HG03139 (cell line): ENCODE measurements at regions not wholly inside any gene's neighbourhood (a gene's known extent, or its start where the extent isn't known, plus 50 kb on each side); places are given as distances from the start of the nearest gene placed in this dataset.
"Not testable (repeated sequence)": the region's sequence is repeated elsewhere in the genome, so short reads cannot be mapped to it uniquely, and the experiment has no call there.

Source experiments
- ATAC-seq: cut with Tn5 transposase; IDR thresholded peaks from one replicate; pipeline ENCODE4 v1.9.1; 2021; ENCODE audit not compliant: unreplicated experiment

- ATAC-seq, result no peak
These were observed 472.4 kb downstream of the ATP23 start for GRCh38 chr12:58413794-58414193.

GRCh38 chr12:58414398-58414871 is 473.1 kb downstream of the ATP23 start:
- no peak for ATAC-seq

- ATAC-seq, result no peak
These were observed 474.3 kb downstream of the ATP23 start for GRCh38 chr12:58415716-58416115.

GRCh38 chr12:58416236-58416635 is 474.9 kb downstream of the ATP23 start:
- no peak for ATAC-seq

DNA sequence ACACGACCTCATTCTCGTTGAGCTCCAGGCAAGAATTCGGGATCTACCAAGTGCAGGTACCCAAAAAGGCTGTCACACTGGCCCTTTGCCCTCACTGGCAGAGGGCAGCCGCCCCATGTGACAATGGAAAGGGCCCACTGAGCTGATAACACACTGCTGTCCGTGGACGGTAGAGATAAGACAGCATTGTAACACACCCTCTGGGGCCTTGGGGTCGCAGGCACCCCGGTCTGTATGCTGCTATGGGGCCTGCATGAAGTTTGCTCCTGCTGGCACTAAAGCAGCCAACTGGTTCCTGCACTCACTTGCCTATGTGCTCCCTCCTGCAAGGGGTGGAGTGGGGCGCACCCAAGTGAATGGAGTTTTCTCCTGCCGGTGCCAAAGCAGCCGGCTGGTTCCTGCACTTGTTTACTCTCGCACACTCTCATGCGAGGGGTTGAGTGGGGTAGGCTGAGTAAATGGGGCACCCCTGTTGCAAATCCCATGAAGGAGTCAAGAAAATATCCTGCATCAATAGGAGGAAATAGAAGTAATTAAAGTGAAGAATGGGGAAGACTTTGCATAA is 477.9 kb downstream of the ATP23 start:
- ATAC-seq, result no peak

DNA sequence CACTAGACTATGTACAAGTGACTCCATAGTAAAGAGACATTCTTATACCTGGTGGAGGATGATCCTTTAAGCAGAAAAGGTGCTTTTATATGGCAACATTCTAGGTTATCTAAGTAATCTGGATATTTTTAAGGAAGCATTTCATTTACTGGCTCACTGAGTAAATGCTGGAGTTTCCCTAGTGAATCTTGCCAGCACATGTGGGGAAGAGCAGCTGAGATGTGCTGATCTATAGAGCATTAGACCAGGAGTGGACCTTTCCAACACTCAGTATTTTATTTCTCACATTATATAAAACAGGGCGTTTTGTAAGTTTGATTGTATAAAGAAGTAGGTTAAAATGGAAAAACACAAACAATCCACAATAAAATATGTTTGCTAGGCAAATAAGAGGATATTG is 478.5 kb downstream of the ATP23 start:
- ATAC-seq, result no peak

DNA sequence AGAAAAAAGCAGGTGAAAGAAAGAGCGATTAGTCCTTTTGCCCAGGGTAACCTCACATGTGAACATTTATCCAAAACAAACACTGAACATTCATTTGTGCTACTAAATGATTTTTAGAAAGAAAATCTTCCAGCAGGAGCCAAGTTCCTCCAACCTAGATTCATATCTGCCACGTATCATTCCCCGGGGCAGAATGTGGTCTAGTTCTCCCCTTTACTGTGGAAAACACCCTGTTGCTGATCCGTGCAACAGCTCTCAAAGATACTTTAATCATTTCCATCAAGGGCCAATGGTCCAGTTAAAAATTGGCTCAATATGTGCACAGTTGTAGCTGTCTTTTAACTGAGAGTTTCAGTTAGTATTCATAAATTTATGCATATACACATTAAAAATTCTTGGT is 479.1 kb downstream of the ATP23 start:
- ATAC-seq, result no peak

DNA sequence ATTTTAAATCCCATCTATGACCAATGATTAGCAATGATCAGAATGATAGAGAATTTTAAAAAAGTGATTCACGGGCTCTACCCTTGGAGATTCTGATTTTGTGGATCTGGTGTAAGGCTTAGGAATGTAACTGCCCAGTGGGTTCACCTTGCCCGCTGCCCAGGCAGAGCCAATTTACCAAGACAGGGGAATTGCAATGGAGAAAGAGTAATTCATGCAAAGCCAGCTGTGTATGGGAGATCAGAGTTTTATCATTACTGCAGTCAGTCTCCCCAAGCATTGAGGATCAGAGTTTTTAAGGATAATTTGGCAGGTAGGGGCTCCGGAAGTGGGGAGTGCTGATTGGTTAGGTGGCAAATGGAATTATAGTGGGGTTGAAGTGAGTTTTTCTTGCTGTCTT is 480.6 kb downstream of the ATP23 start:
- ATAC-seq, result no peak

DNA sequence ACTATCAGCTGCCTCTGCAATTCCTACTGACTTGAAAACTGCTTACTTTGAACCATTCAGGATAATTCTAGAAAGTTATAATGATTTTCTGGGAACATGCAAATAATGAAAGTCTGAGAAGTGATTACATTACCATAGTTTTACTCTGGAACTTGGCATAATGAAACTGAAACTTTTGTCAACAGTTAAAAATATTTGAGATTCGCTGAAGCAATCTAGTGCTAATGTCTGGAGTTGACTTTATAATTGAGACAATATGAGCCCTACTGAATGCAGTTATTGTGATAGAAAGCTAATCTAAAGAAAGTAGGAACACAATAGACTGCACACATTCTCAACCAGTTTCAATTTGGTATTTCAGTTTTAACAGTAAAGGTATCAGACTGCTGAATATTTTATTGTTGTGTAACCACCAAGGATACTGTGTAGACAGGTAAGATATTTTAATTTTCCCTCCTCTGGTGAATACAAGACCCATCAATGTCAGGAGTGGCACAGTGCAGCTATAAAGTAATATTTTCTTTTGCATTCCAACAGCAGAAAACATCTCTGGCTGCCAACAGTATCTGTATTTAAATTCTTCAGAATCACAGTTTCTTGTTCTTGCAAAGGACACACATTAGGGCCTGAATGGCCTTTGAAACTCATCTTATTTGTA is 483.5 kb downstream of the ATP23 start:
- ATAC-seq, result peak; percentile 40

GRCh38 chr12:58425481-58426392 is 484.4 kb downstream of the ATP23 start:
- ATAC-seq, result peak; percentile 78

- not testable (repeated sequence) for ATAC-seq
These were observed 485.1 kb downstream of the ATP23 start for GRCh38 chr12:58426437-58426836.

DNA sequence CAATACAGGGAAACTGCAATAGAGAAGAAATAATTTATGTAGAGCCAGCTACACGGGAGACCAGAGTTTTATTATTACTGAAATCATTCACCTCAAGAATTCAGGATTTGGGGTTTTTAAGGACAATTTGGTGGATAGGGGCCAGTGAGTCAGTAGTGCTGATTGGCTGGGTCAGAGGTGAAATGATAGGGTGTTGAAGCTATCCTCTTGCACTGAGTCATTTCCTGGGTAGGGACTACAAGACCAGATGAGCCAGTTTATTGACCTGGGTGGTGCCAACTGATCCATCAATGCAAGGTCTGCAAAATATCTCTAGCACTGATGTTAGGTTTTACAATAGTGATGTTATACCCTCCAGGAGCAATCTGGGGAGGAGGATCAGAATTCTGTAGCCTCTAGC is 486.3 kb downstream of the LRIG3 start:
- no peak for ATAC-seq

GRCh38 chr12:58434726-58435125 is 485.6 kb downstream of the LRIG3 start:
- no peak for ATAC-seq

- no peak for ATAC-seq
These were observed 484.7 kb downstream of the LRIG3 start for GRCh38 chr12:58435647-58436046.

- no peak for ATAC-seq
These were observed 478.8 kb downstream of the LRIG3 start for GRCh38 chr12:58441483-58441882.

- no peak for ATAC-seq
These were observed 476.9 kb downstream of the LRIG3 start for GRCh38 chr12:58443273-58443980.

- ATAC-seq, result no peak
These were observed 476.3 kb downstream of the LRIG3 start for GRCh38 chr12:58443981-58444371.

DNA sequence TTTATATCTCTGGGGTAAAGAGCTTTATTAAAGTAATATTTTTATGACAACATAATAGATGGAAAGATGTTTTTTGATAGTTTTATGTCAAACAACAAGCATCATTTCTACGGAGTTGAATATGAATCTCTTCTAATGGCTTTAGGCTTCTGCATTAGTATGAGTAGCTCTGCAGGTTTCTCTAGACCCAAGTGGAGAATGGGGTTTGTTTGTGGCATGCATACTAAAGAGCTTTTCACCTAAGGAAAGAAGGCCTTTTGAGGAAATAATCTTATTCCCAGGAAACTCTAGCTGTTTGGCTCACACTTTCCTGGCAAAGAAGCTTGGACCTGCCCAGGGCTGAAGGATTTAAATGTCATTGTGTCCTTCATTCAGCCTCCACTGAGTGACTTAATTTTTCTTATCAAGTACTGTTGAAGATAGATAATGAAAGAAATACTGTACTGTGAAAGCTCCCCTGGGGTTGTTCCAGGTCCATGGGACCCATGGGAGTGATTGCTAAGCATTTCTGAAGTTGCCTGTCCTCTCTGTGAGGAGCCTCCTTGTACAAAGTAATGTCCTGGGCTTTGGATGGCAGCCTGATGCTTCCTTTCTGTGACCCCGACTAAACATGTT is 469.3 kb downstream of the LRIG3 start:
- no peak for ATAC-seq

DNA sequence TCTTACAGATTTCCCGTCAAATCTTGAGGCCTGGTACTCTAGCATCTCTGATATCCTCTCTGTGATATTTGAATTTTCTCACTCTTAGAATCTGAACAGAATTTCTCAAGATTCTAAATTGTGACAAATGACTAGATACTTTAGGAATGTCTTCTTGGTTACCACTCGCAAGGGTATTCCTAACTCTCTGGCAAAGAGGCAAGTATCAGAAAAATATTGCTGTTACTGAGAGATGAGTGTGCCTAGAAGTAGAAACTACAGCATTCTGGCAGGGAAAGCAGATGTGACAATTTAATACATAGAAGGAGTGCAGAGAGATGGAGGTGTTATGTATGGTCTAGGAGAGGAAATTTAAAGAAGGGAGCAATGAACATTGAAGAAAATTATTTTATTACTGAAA is 467.8 kb downstream of the LRIG3 start:
- ATAC-seq, result no peak

DNA sequence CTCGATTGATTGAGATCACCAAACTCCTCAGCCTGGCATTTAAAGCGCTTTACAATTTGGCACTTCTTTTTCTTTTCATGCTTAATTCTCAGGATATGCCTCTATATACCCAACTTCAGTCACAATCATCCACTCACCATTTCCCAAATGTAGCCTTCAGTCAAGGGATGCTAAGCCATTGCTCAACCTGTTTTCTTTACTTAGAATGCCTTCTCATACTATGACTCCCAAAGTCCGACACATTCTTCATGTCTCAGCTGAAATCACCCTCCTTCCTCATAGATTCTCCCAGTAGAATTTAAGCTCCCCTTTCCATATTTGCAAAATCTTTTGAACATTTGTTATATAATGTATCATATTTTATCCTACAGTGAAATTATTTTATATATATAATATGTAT is 467.0 kb downstream of the LRIG3 start:
- no peak for ATAC-seq

- no peak for ATAC-seq
These were observed 465.2 kb downstream of the LRIG3 start for GRCh38 chr12:58455136-58455535.
